ENCODE measurements at regions not wholly inside any gene's neighbourhood (a gene's known extent, or its start where the extent isn't known, plus 50 kb on each side); places are given as distances from the start of the nearest gene placed in this dataset.
"Not testable (repeated sequence)": the region's sequence is repeated elsewhere in the genome, so short reads cannot be mapped to it uniquely, and the experiment has no call there.

DNA sequence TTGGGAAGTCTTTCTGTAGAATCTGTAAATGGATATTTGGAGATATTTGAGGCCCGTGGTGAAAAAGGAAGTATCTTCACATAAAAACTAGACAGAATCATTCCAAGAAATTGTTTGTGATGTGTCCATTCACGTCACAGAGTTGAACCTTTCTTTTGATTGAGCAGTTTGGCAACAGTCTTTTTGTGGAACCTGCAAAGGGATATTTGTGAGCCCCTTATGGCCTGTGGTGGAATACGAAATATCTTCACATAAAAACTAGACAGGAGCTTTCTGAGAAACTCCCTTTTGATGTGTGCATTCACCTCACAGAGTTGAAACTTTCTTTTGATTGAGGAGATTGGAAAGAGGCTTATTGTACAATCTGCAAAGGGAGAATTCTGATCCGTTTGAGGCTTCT lies 2980.4 kb downstream of the TUBA3C start:
- not testable (repeated sequence) for H4K20me1 ChIP-seq (ENCODE audit: insufficient read depth, low read length); H3F3A ChIP-seq (ENCODE audit: insufficient read depth, low read length); H3K36me3 ChIP-seq (replicated peaks; ENCODE audit: insufficient read depth, low read length); H3K4me3 ChIP-seq (ENCODE audit: low read length); H3K27me3 ChIP-seq (replicated peaks; ENCODE audit: insufficient read depth, low read length); H3K27ac ChIP-seq (ENCODE audit: low read length); H3K9me3 ChIP-seq (replicated peaks; ENCODE audit: insufficient read depth, low read length); H3K9me2 ChIP-seq (replicated peaks; ENCODE audit: insufficient read depth, low read length); H3K4me2 ChIP-seq (ENCODE audit: low read depth, low read length); H3K9ac ChIP-seq (ENCODE audit: low read length); H3K79me2 ChIP-seq (ENCODE audit: low read length); H3K4me1 ChIP-seq (ENCODE audit: low read length); DNase-seq; H2AFZ ChIP-seq (ENCODE audit: low read length)

DNA sequence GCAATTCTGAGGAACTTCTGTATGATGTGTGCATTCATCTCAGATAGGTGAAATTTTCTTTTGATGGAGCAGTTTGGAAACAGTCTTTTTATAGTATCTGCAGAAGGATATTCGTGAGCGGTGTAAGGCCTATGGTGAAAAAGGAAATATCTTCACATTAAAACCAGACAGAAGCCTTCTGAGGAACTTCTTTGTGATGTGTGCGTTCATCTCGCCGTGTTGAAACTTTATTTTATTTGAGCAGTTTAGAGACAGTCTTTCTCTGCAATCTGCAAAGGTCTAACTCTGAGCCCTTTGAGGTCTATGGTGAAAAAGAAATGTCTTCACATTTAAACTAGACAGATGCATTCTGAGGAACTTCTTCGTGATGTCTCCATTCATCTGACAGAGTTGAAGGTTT lies 3021.0 kb downstream of the TUBA3C start:
- H4K20me1 ChIP-seq (ENCODE audit: insufficient read depth, low read length); H3K27me3 ChIP-seq (replicated peaks; ENCODE audit: insufficient read depth, low read length); H3K4me2 ChIP-seq (ENCODE audit: low read depth, low read length): not testable (repeated sequence)

DNA sequence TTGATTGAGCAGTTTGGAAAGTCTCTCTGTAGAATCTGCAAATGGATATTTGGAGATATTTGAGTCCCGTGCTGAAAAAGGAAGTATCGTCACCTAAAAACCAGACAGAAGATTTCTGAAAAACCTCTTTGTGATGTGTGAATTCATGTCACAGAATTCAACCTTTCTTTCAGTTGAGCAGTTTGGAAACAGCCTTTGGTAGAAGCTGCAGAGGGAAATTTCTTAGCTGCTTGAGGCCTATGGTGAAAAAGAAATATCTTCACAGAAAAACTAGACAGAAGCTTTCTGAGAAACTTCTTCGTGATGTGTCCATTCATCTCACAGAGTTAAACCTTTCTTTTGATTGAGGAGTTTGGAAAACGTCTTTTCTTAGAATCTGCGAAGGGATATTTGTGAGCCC lies 3022.7 kb downstream of the TUBA3C start:
- not testable (repeated sequence) for H3K36me3 ChIP-seq (replicated peaks; ENCODE audit: insufficient read depth, low read length); H3K4me1 ChIP-seq (ENCODE audit: low read length); DNase-seq; H3K9me2 ChIP-seq (replicated peaks; ENCODE audit: insufficient read depth, low read length); H3K9ac ChIP-seq (ENCODE audit: low read length); H3K4me3 ChIP-seq (ENCODE audit: low read length); H3K4me2 ChIP-seq (ENCODE audit: low read depth, low read length); H2AFZ ChIP-seq (ENCODE audit: low read length); H3K27ac ChIP-seq (ENCODE audit: low read length); H4K20me1 ChIP-seq (ENCODE audit: insufficient read depth, low read length); H3F3A ChIP-seq (ENCODE audit: insufficient read depth, low read length); H3K79me2 ChIP-seq (ENCODE audit: low read length); H3K9me3 ChIP-seq (replicated peaks; ENCODE audit: insufficient read depth, low read length); H3K27me3 ChIP-seq (replicated peaks; ENCODE audit: insufficient read depth, low read length)

More for the DNA sequence above, 3021.0 kb downstream of the TUBA3C start:
- not testable (repeated sequence) for DNase-seq; H3K9ac ChIP-seq (ENCODE audit: low read length); H3K9me2 ChIP-seq (replicated peaks; ENCODE audit: insufficient read depth, low read length); H3K4me1 ChIP-seq (ENCODE audit: low read length); H3K27ac ChIP-seq (ENCODE audit: low read length); H3F3A ChIP-seq (ENCODE audit: insufficient read depth, low read length); H2AFZ ChIP-seq (ENCODE audit: low read length); H3K4me3 ChIP-seq (ENCODE audit: low read length); H3K36me3 ChIP-seq (replicated peaks; ENCODE audit: insufficient read depth, low read length); H3K79me2 ChIP-seq (ENCODE audit: low read length); H3K9me3 ChIP-seq (replicated peaks; ENCODE audit: insufficient read depth, low read length)

GRCh38 chr13:16158016-16158415 lies 3023.6 kb downstream of the TUBA3C start:
- H3K4me1 ChIP-seq (ENCODE audit: low read length); H3K36me3 ChIP-seq (replicated peaks; ENCODE audit: insufficient read depth, low read length); H3K27me3 ChIP-seq (replicated peaks; ENCODE audit: insufficient read depth, low read length); H3K27ac ChIP-seq (ENCODE audit: low read length); H3K9me3 ChIP-seq (replicated peaks; ENCODE audit: insufficient read depth, low read length); H2AFZ ChIP-seq (ENCODE audit: low read length); H3F3A ChIP-seq (ENCODE audit: insufficient read depth, low read length); H3K4me2 ChIP-seq (ENCODE audit: low read depth, low read length); H3K4me3 ChIP-seq (ENCODE audit: low read length); H4K20me1 ChIP-seq (ENCODE audit: insufficient read depth, low read length); H3K79me2 ChIP-seq (ENCODE audit: low read length); H3K9me2 ChIP-seq (replicated peaks; ENCODE audit: insufficient read depth, low read length); DNase-seq; H3K9ac ChIP-seq (ENCODE audit: low read length): not testable (repeated sequence)

- H3K9me2 ChIP-seq (replicated peaks; ENCODE audit: insufficient read depth, low read length); DNase-seq; H3K9ac ChIP-seq (ENCODE audit: low read length): not testable (repeated sequence)
These were observed 3028.8 kb downstream of the TUBA3C start for GRCh38 chr13:16152849-16153248.

GRCh38 chr13:16151296-16151695 lies 3030.3 kb downstream of the TUBA3C start:
- not testable (repeated sequence) for H2AFZ ChIP-seq (ENCODE audit: low read length); H3K27ac ChIP-seq (ENCODE audit: low read length); DNase-seq; H4K20me1 ChIP-seq (ENCODE audit: insufficient read depth, low read length); H3K9ac ChIP-seq (ENCODE audit: low read length); H3K4me3 ChIP-seq (ENCODE audit: low read length); H3K9me2 ChIP-seq (replicated peaks; ENCODE audit: insufficient read depth, low read length); H3F3A ChIP-seq (ENCODE audit: insufficient read depth, low read length); H3K9me3 ChIP-seq (replicated peaks; ENCODE audit: insufficient read depth, low read length); H3K79me2 ChIP-seq (ENCODE audit: low read length); H3K27me3 ChIP-seq (replicated peaks; ENCODE audit: insufficient read depth, low read length); H3K36me3 ChIP-seq (replicated peaks; ENCODE audit: insufficient read depth, low read length); H3K4me1 ChIP-seq (ENCODE audit: low read length); H3K4me2 ChIP-seq (ENCODE audit: low read depth, low read length)

More at GRCh38 chr13:16152849-16153248, 3028.8 kb downstream of the TUBA3C start:
- H3K27me3 ChIP-seq (replicated peaks; ENCODE audit: insufficient read depth, low read length); H3K27ac ChIP-seq (ENCODE audit: low read length); H4K20me1 ChIP-seq (ENCODE audit: insufficient read depth, low read length); H3F3A ChIP-seq (ENCODE audit: insufficient read depth, low read length); H3K4me3 ChIP-seq (ENCODE audit: low read length); H2AFZ ChIP-seq (ENCODE audit: low read length); H3K36me3 ChIP-seq (replicated peaks; ENCODE audit: insufficient read depth, low read length); H3K79me2 ChIP-seq (ENCODE audit: low read length); H3K9me3 ChIP-seq (replicated peaks; ENCODE audit: insufficient read depth, low read length); H3K4me1 ChIP-seq (ENCODE audit: low read length); H3K4me2 ChIP-seq (ENCODE audit: low read depth, low read length): not testable (repeated sequence)

GRCh38 chr13:16149415-16149814 lies 3032.2 kb downstream of the TUBA3C start:
- H3K9ac ChIP-seq (ENCODE audit: low read length); DNase-seq; H2AFZ ChIP-seq (ENCODE audit: low read length); H3K36me3 ChIP-seq (replicated peaks; ENCODE audit: insufficient read depth, low read length); H3K9me2 ChIP-seq (replicated peaks; ENCODE audit: insufficient read depth, low read length); H4K20me1 ChIP-seq (ENCODE audit: insufficient read depth, low read length); H3K4me2 ChIP-seq (ENCODE audit: low read depth, low read length); H3K27me3 ChIP-seq (replicated peaks; ENCODE audit: insufficient read depth, low read length); H3F3A ChIP-seq (ENCODE audit: insufficient read depth, low read length); H3K79me2 ChIP-seq (ENCODE audit: low read length); H3K4me3 ChIP-seq (ENCODE audit: low read length); H3K9me3 ChIP-seq (replicated peaks; ENCODE audit: insufficient read depth, low read length); H3K27ac ChIP-seq (ENCODE audit: low read length); H3K4me1 ChIP-seq (ENCODE audit: low read length): not testable (repeated sequence)

DNA sequence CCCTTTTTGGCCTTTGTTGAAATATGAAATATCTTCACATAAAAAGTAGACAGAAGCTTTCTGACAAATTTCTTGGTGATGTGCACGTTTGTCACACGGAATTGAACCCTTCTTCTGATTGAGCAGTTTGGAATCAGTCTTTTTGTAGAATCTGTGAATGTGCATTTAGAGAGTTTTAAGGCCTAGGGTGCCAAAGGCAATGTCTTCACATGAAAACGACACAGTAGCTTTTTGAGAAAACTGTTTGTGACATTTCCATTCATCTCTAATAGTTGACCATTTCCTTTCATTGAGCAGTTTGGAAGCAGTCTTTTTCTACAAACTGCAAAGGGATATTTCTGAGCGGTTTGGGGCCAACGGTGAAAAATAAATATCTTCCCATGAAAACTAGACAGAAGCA lies 3036.0 kb downstream of the TUBA3C start:
- not testable (repeated sequence) for H3K27ac ChIP-seq (ENCODE audit: low read length); H3K4me1 ChIP-seq (ENCODE audit: low read length); H2AFZ ChIP-seq (ENCODE audit: low read length); H3K79me2 ChIP-seq (ENCODE audit: low read length); H3K4me2 ChIP-seq (ENCODE audit: low read depth, low read length); H4K20me1 ChIP-seq (ENCODE audit: insufficient read depth, low read length); H3K36me3 ChIP-seq (replicated peaks; ENCODE audit: insufficient read depth, low read length); H3K9me2 ChIP-seq (replicated peaks; ENCODE audit: insufficient read depth, low read length); H3K9ac ChIP-seq (ENCODE audit: low read length); H3K4me3 ChIP-seq (ENCODE audit: low read length); H3K9me3 ChIP-seq (replicated peaks; ENCODE audit: insufficient read depth, low read length); H3F3A ChIP-seq (ENCODE audit: insufficient read depth, low read length); DNase-seq; H3K27me3 ChIP-seq (replicated peaks; ENCODE audit: insufficient read depth, low read length)

All from MM.1S (cell line).